B cell (primary cell): ENCODE measurements at regions not wholly inside any gene's neighbourhood (a gene's known extent, or its start where the extent isn't known, plus 50 kb on each side); places are given as distances from the start of the nearest gene placed in this dataset.

ENCODE experiments used
- EZH2 ChIP-seq: IDR thresholded peaks from 2 replicates; pipeline ENCODE4 v1.6.1; 2012; ENCODE audit warnings: borderline replicate concordance, low read depth, mild to moderate bottlenecking, moderate library complexity, low read length; ENCODE audit not compliant: insufficient read depth, poor library complexity, severe bottlenecking
- TF ChIP-seq, protein P1 (sequence below): fragments of 200-600 bp; IDR thresholded peaks from one replicate; pipeline ENCODE4 v1.8.0; 2022; ENCODE audit warnings: antibody characterized with exemption, mild to moderate bottlenecking

DNA sequence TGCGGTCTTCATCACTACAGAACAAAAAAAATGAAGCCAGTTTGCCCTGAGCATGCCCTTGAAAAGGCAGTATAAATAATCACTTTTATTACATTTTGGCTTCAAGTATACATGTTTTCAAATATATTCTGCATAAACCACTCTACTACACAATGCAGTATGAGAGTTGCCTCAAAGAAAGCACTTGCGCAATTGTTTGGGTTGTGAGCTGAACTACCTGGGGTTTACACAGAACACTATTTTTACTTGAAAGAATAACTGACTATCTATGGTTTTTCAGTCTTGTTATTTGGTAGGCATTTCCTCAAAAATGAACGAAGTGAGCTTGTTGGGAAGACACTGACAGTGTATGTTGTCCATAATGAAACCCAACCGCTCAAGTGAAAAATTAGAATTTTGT lies 264.4 kb upstream of the KLF12 start:
- TF ChIP-seq, protein P1, sequence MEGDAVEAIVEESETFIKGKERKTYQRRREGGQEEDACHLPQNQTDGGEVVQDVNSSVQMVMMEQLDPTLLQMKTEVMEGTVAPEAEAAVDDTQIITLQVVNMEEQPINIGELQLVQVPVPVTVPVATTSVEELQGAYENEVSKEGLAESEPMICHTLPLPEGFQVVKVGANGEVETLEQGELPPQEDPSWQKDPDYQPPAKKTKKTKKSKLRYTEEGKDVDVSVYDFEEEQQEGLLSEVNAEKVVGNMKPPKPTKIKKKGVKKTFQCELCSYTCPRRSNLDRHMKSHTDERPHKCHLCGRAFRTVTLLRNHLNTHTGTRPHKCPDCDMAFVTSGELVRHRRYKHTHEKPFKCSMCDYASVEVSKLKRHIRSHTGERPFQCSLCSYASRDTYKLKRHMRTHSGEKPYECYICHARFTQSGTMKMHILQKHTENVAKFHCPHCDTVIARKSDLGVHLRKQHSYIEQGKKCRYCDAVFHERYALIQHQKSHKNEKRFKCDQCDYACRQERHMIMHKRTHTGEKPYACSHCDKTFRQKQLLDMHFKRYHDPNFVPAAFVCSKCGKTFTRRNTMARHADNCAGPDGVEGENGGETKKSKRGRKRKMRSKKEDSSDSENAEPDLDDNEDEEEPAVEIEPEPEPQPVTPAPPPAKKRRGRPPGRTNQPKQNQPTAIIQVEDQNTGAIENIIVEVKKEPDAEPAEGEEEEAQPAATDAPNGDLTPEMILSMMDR = no peak
- no peak for TF ChIP-seq EZH2
